Mesodermal cell (in vitro differentiated cells): ENCODE measurements at regions not wholly inside any gene's neighbourhood (a gene's known extent, or its start where the extent isn't known, plus 50 kb on each side); places are given as distances from the start of the nearest gene placed in this dataset.
"Not testable (repeated sequence)": the region's sequence is repeated elsewhere in the genome, so short reads cannot be mapped to it uniquely, and the experiment has no call there.

Experiments
- H3K27ac ChIP-seq: 2 replicates; pipeline ENCODE4 v1.7.0; 2013; ENCODE audit warnings: mild to moderate bottlenecking, low read depth, low read length, moderate library complexity; ENCODE audit not compliant: severe bottlenecking
- H3K36me3 ChIP-seq: 2 replicates; pipeline ENCODE4 v1.7.1; 2013; ENCODE audit warnings: mild to moderate bottlenecking, low read length, moderate library complexity; ENCODE audit not compliant: control insufficient read depth, insufficient read depth
- H3K4me1 ChIP-seq: one replicate; pipeline ENCODE4 v1.7.1; 2013; ENCODE audit warnings: mild to moderate bottlenecking, low read length; ENCODE audit not compliant: insufficient read depth, control insufficient read depth, poor library complexity, severe bottlenecking
- H3K4me3 ChIP-seq: 2 replicates; pipeline ENCODE4 v1.7.0; 2013; ENCODE audit warnings: low read length, control low read depth, mild to moderate bottlenecking; ENCODE audit not compliant: insufficient read depth, poor library complexity, severe bottlenecking; ENCODE audit errors: extremely low read depth
- H3K9me3 ChIP-seq: 2 replicates; pipeline ENCODE4 v1.7.1; 2013; ENCODE audit warnings: mild to moderate bottlenecking, low read length, moderate library complexity; ENCODE audit not compliant: control insufficient read depth
- WGBS, 2 experiments: methylation state at CpG; one replicate each; pipeline ENCODE4 v1.1.5; 2013; ENCODE audit warnings: missing lambda C conversion rate in 2 of 2; ENCODE audit not compliant: insufficient coverage in 2 of 2; 5-methylcytosine and 5-hydroxymethylcytosine counted together

DNA sequence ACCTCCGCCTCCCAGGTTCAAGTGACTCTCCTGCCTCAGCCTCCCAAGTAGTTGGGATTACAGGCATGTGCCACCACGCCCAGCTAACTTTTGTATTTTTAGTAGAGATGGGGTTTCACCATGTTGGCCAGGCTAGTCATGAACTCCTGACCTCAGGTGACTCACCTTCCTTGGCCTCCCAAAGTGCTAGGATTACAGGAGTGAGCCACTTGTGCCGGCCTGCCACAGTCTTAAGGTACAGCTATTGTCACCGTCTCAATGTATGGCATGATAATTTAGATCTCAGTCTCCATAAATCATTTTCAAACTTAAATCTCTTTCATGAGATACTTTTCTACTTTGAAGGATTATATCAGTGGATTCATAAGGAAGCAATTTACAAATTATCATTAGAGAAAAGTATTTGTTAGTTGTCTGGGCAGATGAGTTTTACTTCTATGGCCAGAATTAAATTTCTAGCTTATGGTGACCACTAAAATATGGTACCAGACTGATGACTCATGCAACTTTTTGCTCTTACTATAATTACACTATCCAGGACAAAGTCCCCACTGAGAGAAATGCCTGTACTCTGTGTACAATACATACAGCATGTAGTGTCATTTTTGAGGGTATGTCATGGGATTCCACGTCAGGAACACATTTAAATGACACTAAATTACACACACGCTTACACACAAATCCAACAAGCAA, 1230.3 kb upstream of the GOT2 start:
- Histone ChIP-seq H3K9me3 (no peaks in the 10 kb centered on the region), H3K36me3 (no peaks in the 10 kb centered on the region), H3K27ac (no peak overlapping the region), H3K4me1 (no peaks in the 10 kb centered on the region), H3K4me3 (no peak overlapping the region)
- WGBS, 2 experiments = 100% methylated on average over 1 of the region's 6 CpGs; no CpG with 5 or more reads in 1 of the 2 experiments

DNA sequence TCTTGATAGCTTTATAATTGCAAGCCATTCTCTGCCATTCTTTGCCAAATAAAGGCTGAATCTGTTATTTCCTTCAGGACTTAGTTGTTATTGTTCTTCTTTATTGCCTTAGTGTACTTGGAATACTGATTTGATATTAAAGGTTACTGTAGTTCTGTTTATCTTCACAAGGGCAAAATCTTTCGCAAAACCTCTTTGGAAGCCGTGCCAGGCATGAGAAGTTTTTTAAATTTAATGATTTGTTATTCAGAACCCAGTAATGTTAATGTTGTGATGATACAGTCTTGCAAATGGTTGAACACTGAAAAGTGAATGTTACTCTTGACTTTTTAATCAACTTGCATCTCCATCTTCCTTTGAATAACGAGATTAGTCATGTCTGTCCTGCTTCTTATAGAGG, 1225.2 kb upstream of the GOT2 start:
- WGBS, 2 experiments = 92% methylated on average over 2 of the region's 3 CpGs; no CpG with 5 or more reads in 1 of the 2 experiments
- Histone ChIP-seq H3K9me3 (no peaks in the 10 kb centered on the region), H3K27ac (no peak overlapping the region)

DNA sequence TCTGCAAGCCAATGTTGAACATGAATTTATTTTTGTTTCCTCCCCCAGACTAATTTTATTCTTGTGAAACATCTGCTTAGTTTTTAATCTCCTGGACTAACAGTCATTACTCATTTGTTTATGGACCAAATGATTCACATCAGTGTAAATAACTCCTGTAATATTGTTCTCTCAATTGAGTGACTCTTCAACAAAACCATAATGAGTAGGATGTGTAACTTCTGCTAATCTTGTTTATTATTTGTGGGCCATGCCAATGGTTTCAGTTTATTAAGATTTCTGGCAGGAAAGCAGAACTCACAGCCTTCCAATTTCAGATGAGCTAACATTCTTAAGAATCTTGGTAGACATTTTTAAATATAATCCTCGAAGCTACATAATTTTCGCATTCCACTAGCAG, 1216.3 kb upstream of the GOT2 start:
- H3K27ac ChIP-seq = no peak overlapping the region
- H3K9me3 ChIP-seq = no peaks in the 10 kb centered on the region
- no CpG with 5 or more reads among the region's 2 CpGs for WGBS, 2 experiments
- H3K4me1 ChIP-seq = no peaks in the 10 kb centered on the region
- H3K4me3 ChIP-seq = no peak overlapping the region
- H3K36me3 ChIP-seq = no peaks in the 10 kb centered on the region

More for the DNA sequence above, 1225.2 kb upstream of the GOT2 start:
- Histone ChIP-seq H3K4me3 (no peak overlapping the region), H3K4me1 (no peaks in the 10 kb centered on the region), H3K36me3 (no peaks in the 10 kb centered on the region)

DNA sequence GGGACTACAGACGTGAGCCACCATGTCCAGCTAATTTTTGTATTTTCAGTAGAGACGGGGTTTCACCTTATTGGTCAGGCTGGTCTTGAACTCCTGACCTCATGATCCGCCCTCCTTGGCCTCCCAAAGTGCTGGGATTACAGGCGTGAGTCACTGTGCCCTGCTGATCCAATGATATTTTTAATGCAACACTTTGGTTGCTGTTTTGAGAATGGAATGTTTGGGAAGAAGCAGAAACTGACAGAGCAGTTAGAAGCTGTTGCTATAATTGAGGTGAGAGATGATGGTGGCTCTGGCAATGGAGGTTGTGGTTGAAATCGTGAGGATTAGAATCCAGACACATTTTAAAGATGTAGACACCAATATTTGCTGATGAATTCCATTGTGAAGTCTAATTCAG, 1209.9 kb upstream of the GOT2 start:
- not testable (repeated sequence) for H3K36me3 ChIP-seq, H3K4me1 ChIP-seq, H3K9me3 ChIP-seq, H3K27ac ChIP-seq, H3K4me3 ChIP-seq
- 78 to 96% methylated on average over 4 of the region's 5 CpGs for WGBS, 2 experiments

DNA sequence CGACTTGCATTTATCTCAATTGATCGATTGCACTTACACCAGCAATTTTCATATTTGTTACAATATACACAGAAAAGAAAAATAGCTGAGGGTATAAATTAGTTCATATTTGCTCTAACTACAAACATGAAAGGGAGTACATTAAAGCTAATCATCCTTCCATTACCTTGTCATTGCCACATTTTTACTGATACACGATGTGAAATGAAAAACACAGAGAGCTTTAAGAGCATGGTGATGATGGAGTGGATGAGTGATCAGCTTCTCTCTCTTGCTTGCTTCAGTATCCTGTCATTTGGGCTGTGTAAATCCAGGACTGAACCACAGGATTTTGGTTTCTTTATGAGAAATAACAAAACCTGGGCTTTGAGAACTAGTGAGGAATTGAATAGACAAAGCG, 1207.5 kb upstream of the GOT2 start:
- no peaks in the 10 kb centered on the region for H3K36me3 ChIP-seq
- H3K9me3 ChIP-seq = no peaks in the 10 kb centered on the region
- H3K27ac ChIP-seq = no peak overlapping the region
- no peak overlapping the region for H3K4me3 ChIP-seq
- no CpG with 5 or more reads among the region's 4 CpGs for WGBS, 2 experiments
- H3K4me1 ChIP-seq = no peaks in the 10 kb centered on the region

DNA sequence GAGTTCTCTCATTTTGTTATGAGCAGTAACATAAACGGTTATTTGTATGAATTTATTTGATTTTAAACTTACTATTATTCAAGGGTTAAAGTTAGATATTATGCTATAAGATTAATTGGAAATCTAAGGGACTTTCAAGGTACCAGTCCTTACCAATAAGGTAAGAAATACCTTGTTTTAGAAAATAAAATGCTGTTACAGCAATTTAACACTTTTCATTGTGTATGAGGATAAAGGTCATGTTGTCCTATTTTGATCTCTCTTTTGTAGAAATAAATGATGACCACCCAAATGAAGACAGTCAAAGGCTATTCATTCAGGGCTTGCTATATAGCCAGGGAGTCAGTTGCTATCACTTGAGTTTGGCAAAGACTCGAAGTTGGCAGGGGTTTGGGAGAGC, 1185.9 kb upstream of the GOT2 start:
- Histone ChIP-seq H3K4me1 (no peaks in the 10 kb centered on the region), H3K27ac (no peak overlapping the region), H3K9me3 (no peaks in the 10 kb centered on the region), H3K36me3 (no peaks in the 10 kb centered on the region), H3K4me3 (no peak overlapping the region)
- 80 to 92% methylated on average over 1 of the region's 2 CpGs for WGBS, 2 experiments

DNA sequence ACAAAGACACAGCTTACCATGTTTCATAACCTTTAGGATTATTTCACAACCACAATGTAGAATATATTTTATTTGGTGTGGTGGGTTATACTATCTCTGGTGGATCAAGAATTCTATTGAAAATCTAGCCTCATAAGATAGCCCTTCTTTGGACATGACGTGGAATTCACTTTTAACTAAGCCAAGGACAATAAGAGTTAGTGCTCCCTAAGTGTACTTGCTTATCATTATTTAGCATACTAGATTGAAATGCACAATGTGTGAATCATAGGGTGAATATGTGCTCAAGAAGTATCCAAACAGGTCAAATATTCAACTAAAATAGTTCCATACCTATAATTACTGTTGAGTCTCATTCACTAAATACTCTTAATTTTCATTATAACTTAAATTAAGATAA, 1179.5 kb upstream of the GOT2 start:
- Histone ChIP-seq H3K9me3 (no peaks in the 10 kb centered on the region), H3K36me3 (no peaks in the 10 kb centered on the region), H3K4me1 (no peaks in the 10 kb centered on the region), H3K27ac (no peak overlapping the region), H3K4me3 (no peak overlapping the region)
- no CpG with 5 or more reads among the region's 1 CpG for WGBS, 2 experiments

DNA sequence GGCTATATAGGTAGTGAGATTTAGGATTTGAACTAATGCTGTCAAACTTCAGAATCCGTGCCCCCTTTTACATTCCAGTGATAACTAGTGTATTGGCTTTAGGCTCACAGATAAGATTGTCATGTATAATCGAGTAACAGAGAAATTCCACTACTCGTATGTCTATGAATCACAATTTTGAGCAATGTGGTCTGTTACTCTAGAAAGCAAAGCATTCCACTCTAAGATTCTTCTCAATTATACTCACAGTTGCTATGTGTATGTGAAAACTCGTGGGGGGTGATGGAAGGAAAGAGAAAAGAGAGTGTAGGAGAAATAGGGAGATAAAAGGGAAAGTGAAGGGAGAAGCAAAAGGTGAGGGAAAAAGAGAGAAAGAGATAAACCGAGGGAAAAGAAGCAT, 1175.1 kb upstream of the GOT2 start:
- WGBS, 2 experiments = 60 to 83% methylated on average over 1 to 2 of the region's 5 CpGs
- H3K4me1 ChIP-seq = no peaks in the 10 kb centered on the region
- H3K9me3 ChIP-seq = no peaks in the 10 kb centered on the region
- H3K27ac ChIP-seq = no peak overlapping the region
- H3K4me3 ChIP-seq = no peak overlapping the region
- no peaks in the 10 kb centered on the region for H3K36me3 ChIP-seq

DNA sequence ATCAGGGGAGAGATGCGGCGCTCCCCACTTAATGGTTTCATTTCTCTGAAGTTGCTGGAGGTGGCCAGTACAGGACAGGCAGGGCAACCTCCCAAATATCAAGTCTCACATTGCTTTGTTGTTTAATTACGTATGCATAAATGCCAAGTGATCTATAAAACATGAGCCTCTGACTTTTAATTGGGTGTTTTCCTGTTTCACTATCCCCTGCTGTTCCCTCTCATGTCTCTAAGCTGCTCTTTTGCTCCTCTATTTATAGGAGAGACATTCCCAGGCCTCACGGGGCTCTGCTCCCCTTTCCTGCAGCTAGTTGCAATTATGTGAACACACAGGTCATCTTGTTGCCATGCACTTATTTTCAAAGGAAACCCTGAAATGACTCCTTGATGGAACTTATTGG, 1173.5 kb upstream of the GOT2 start:
- H3K36me3 ChIP-seq = no peaks in the 10 kb centered on the region
- H3K4me1 ChIP-seq = no peaks in the 10 kb centered on the region
- H3K4me3 ChIP-seq = no peak overlapping the region
- H3K9me3 ChIP-seq = no peaks in the 10 kb centered on the region
- no peak overlapping the region for H3K27ac ChIP-seq
- WGBS, 2 experiments = 50 to 78% methylated on average over 1 to 3 of the region's 4 CpGs

DNA sequence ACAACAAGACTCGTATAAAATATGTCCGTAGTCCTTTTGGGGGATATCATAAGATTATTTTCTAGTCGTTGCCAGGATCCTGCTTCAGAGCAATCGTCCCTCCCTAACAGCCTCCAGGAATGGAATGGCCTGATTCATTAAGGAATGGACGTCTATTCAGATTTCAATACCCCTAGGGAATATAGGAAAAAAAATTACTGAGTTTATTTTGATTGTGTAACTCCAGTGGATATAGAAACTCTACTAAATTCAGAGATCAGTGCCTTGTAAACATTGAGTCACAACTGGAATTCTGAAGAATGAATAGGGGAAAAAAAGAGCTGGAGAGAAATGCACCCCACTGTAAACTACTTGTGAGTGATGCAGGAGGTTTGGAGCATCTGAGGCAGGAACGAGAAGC, 1171.5 kb upstream of the GOT2 start:
- Histone ChIP-seq H3K4me1 (no peaks in the 10 kb centered on the region), H3K36me3 (no peaks in the 10 kb centered on the region), H3K27ac (no peak overlapping the region), H3K9me3 (no peaks in the 10 kb centered on the region), H3K4me3 (no peak overlapping the region)
- WGBS, 2 experiments = 71 to 97% methylated on average over 3 to 4 of the region's 6 CpGs

DNA sequence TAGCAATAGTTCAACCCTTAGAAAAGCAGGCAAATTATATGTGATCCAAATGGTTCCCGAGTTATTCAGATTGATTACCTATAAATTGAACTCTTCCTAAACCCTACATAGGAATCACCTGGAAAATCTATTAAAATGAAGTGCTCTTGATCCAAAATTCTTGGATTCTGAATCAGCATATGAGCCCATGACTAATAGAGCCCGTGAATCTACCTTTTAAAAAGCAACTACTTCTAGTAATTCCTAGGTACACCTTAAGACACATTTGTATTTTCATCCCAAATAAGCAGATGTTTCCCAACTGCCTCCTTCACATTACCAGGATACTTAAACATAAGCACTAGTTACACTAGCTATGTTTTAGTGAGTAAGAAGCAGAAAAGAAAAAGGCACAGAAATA, 1171.0 kb upstream of the GOT2 start:
- no peak overlapping the region for H3K27ac ChIP-seq
- 80 to 100% methylated on average over 1 of the region's 2 CpGs for WGBS, 2 experiments
- no peak overlapping the region for H3K4me3 ChIP-seq
- no peaks in the 10 kb centered on the region for H3K4me1 ChIP-seq
- no peaks in the 10 kb centered on the region for H3K36me3 ChIP-seq
- no peaks in the 10 kb centered on the region for H3K9me3 ChIP-seq
